H54 (cell line): ENCODE measurements at regions not wholly inside any gene's neighbourhood (a gene's known extent, or its start where the extent isn't known, plus 50 kb on each side); places are given as distances from the start of the nearest gene placed in this dataset.

Experiments used
- DNase-seq: peaks from one replicate; pipeline ENCODE4 v3.0.0; 2011; ENCODE audit warnings: low spot score, mixed read lengths; ENCODE audit not compliant: insufficient read length
- FAIRE-seq: peaks from 3 replicates; lab custom pipeline; 2011; peaks lifted over from hg19 to GRCh38; lab: Jason Lieb, UNC
- POLR2A ChIP-seq: IDR thresholded peaks from 2 replicates; pipeline ENCODE4 v1.6.1; 2011; ENCODE audit warnings: low read depth, mild to moderate bottlenecking, low read length

GRCh38 chr13:73757481-73758233, 376.5 kb downstream of the KLF12 start:
- no peak for DNase-seq
- FAIRE-seq: no peak
- TF ChIP-seq POLR2A: no peak

- peak; percentile 16 for DNase-seq
- peak; percentile 89 for FAIRE-seq
- TF ChIP-seq POLR2A: no peak
Observed at GRCh38 chr13:73754727-73755292, 379.4 kb downstream of the KLF12 start.

- FAIRE-seq (no peak), DNase-seq (no peak)
- TF ChIP-seq POLR2A: no peak
Observed at GRCh38 chr13:73754241-73754640, 380.0 kb downstream of the KLF12 start.

- FAIRE-seq: no peak
Observed at GRCh38 chr13:73751290-73751689, 382.9 kb downstream of the KLF12 start.

GRCh38 chr13:73748404-73748803, 385.8 kb downstream of the KLF12 start:
- TF ChIP-seq POLR2A: no peak
- DNase-seq (no peak), FAIRE-seq (no peak)

More at GRCh38 chr13:73751290-73751689, 382.9 kb downstream of the KLF12 start:
- no peak for DNase-seq
- TF ChIP-seq POLR2A: no peak

GRCh38 chr13:73745190-73745589, 389.0 kb downstream of the KLF12 start:
- FAIRE-seq: no peak
- TF ChIP-seq POLR2A: no peak
- DNase-seq: no peak

- FAIRE-seq (no peak), DNase-seq (no peak)
- no peak for TF ChIP-seq POLR2A
Observed at GRCh38 chr13:73742982-73743381, 391.2 kb downstream of the KLF12 start.

GRCh38 chr13:73741742-73742141, 392.5 kb downstream of the KLF12 start:
- no peak for FAIRE-seq
- no peak for DNase-seq

GRCh38 chr13:73741111-73741510, 393.1 kb downstream of the KLF12 start:
- FAIRE-seq (no peak), DNase-seq (no peak)
- TF ChIP-seq POLR2A: no peak

More at GRCh38 chr13:73741742-73742141, 392.5 kb downstream of the KLF12 start:
- no peak for TF ChIP-seq POLR2A

- FAIRE-seq: no peak
- TF ChIP-seq POLR2A: no peak
- no peak for DNase-seq
Observed at GRCh38 chr13:73740666-73741065, 393.5 kb downstream of the KLF12 start.

GRCh38 chr13:73739394-73739793, 394.8 kb downstream of the KLF12 start:
- TF ChIP-seq POLR2A: no peak
- no peak for FAIRE-seq
- no peak for DNase-seq

- TF ChIP-seq POLR2A: no peak
- FAIRE-seq: peak; percentile 33
- no peak for DNase-seq
Observed at GRCh38 chr13:73738626-73739025, 395.6 kb downstream of the KLF12 start.

- no peak for TF ChIP-seq POLR2A
- FAIRE-seq: no peak
- no peak for DNase-seq
Observed at GRCh38 chr13:73737214-73737613, 397.0 kb downstream of the KLF12 start.

GRCh38 chr13:73733706-73734105, 400.5 kb downstream of the KLF12 start:
- no peak for TF ChIP-seq POLR2A
- DNase-seq (no peak), FAIRE-seq (no peak)

- DNase-seq: no peak
- TF ChIP-seq POLR2A: no peak
- FAIRE-seq: no peak
Observed at GRCh38 chr13:73732350-73732749, 401.9 kb downstream of the KLF12 start.
